ENCODE measurements at regions not wholly inside any gene's neighbourhood (a gene's known extent, or its start where the extent isn't known, plus 50 kb on each side); places are given as distances from the start of the nearest gene placed in this dataset.

GRCh38 chr4:43903456-43903855, 545.2 kb downstream of the KCTD8 start:
- H3K36me3 ChIP-seq (ENCODE audit: control insufficient read depth, insufficient read depth, low read length) = no peaks in the 10 kb centered on the region
- H3K4me3 ChIP-seq (ENCODE audit: low read length) = no peak overlapping the region
- no peaks in the 10 kb centered on the region for H3K4me1 ChIP-seq (ENCODE audit: control insufficient read depth, insufficient read depth, low read length)
- no peak for DNase-seq (ENCODE audit: low read depth, low spot score)
- H3K27ac ChIP-seq (ENCODE audit: low read length) = no peak overlapping the region
- no CpG with 5 or more reads among the region's 4 CpGs for WGBS (ENCODE audit: insufficient coverage, insufficient read length)
- no peaks in the 10 kb centered on the region for H3K9me3 ChIP-seq (ENCODE audit: control insufficient read depth, insufficient read depth, low read length)
- no peaks in the 10 kb centered on the region for H3K27me3 ChIP-seq (ENCODE audit: control insufficient read depth, insufficient read depth, low read length)

- H3K36me3 ChIP-seq (ENCODE audit: control insufficient read depth, insufficient read depth, low read length) = no peaks in the 10 kb centered on the region
- no peaks in the 10 kb centered on the region for H3K9me3 ChIP-seq (ENCODE audit: control insufficient read depth, insufficient read depth, low read length)
- H3K4me3 ChIP-seq (ENCODE audit: low read length) = no peak overlapping the region
- H3K4me1 ChIP-seq (ENCODE audit: control insufficient read depth, insufficient read depth, low read length) = no peaks in the 10 kb centered on the region
- no peak for DNase-seq (ENCODE audit: low read depth, low spot score)
- no peaks in the 10 kb centered on the region for H3K27me3 ChIP-seq (ENCODE audit: control insufficient read depth, insufficient read depth, low read length)
- H3K27ac ChIP-seq (ENCODE audit: low read length) = no peak overlapping the region
- WGBS (ENCODE audit: insufficient coverage, insufficient read length) = no CpG with 5 or more reads among the region's 3 CpGs
These were observed 530.2 kb downstream of the KCTD8 start for GRCh38 chr4:43918377-43918776.

GRCh38 chr4:43932448-43932847, 516.2 kb downstream of the KCTD8 start:
- no peaks in the 10 kb centered on the region for H3K27me3 ChIP-seq (ENCODE audit: control insufficient read depth, insufficient read depth, low read length)
- H3K27ac ChIP-seq (ENCODE audit: low read length) = no peak overlapping the region
- peaks cover 1% of the 10 kb centered on the region; the same call in 1 of the 2 replicates for H3K4me1 ChIP-seq (ENCODE audit: control insufficient read depth, insufficient read depth, low read length)
- H3K36me3 ChIP-seq (ENCODE audit: control insufficient read depth, insufficient read depth, low read length) = no peaks in the 10 kb centered on the region
- WGBS (ENCODE audit: insufficient coverage, insufficient read length) = no CpG with 5 or more reads among the region's 2 CpGs
- no peaks in the 10 kb centered on the region for H3K9me3 ChIP-seq (ENCODE audit: control insufficient read depth, insufficient read depth, low read length)
- DNase-seq (ENCODE audit: low read depth, low spot score) = no peak
- no peak overlapping the region for H3K4me3 ChIP-seq (ENCODE audit: low read length)

DNA sequence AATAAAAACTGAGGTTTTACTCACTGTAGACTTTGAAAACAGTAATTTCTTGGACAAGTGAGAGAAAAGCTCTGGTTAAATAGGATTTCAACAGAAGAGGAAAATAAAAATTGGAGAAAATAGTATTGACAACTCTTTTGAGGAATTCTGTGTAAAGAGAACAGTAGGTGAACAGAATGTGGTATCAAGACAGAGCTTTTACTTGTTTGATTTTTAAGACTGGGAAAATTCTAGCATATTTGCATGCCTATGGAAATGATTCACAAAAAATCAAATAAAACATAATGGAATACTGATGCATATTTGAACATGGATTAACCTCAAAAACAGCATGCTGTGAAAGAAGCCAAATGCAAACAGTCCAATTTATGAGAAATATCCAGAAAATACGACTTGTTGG, 504.6 kb downstream of the KCTD8 start:
- no CpG with 5 or more reads among the region's 1 CpG for WGBS (ENCODE audit: insufficient coverage, insufficient read length)
- no peak for DNase-seq (ENCODE audit: low read depth, low spot score)
- H3K27ac ChIP-seq (ENCODE audit: low read length) = no peak overlapping the region
- no peaks in the 10 kb centered on the region for H3K27me3 ChIP-seq (ENCODE audit: control insufficient read depth, insufficient read depth, low read length)
- no peaks in the 10 kb centered on the region for H3K4me1 ChIP-seq (ENCODE audit: control insufficient read depth, insufficient read depth, low read length)
- H3K4me3 ChIP-seq (ENCODE audit: low read length) = no peak overlapping the region
- no peaks in the 10 kb centered on the region for H3K36me3 ChIP-seq (ENCODE audit: control insufficient read depth, insufficient read depth, low read length)
- no peaks in the 10 kb centered on the region for H3K9me3 ChIP-seq (ENCODE audit: control insufficient read depth, insufficient read depth, low read length)

DNA sequence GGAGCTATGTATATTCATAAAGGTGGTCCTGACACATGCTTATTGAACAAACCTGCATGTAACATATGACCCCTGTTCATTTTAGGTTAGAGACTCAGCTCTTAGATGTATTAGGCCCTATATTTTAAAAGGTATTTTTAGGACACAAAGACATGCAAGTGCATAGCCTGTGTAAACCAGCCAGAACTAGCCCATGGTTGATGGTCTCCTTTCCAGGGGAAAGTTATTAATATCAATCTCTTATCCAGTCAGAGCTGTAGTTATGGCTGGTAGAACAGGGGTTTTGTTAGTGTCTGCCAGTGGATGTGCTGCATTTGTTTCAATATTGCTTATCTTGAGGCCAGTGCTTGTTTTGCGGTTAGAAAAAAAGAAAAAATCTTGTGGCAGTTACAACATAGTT, 488.6 kb downstream of the KCTD8 start:
- no peak for DNase-seq (ENCODE audit: low read depth, low spot score)
- WGBS (ENCODE audit: insufficient coverage, insufficient read length) = no CpG with 5 or more reads among the region's 1 CpG
- no peak overlapping the region for H3K27ac ChIP-seq (ENCODE audit: low read length)
- H3K36me3 ChIP-seq (ENCODE audit: control insufficient read depth, insufficient read depth, low read length) = no peaks in the 10 kb centered on the region
- no peaks in the 10 kb centered on the region for H3K27me3 ChIP-seq (ENCODE audit: control insufficient read depth, insufficient read depth, low read length)
- no peak overlapping the region for H3K4me3 ChIP-seq (ENCODE audit: low read length)
- no peaks in the 10 kb centered on the region for H3K9me3 ChIP-seq (ENCODE audit: control insufficient read depth, insufficient read depth, low read length)
- H3K4me1 ChIP-seq (ENCODE audit: control insufficient read depth, insufficient read depth, low read length) = no peaks in the 10 kb centered on the region

GRCh38 chr4:43968011-43968410, 480.6 kb downstream of the KCTD8 start:
- no peaks in the 10 kb centered on the region for H3K36me3 ChIP-seq (ENCODE audit: control insufficient read depth, insufficient read depth, low read length)
- H3K4me3 ChIP-seq (ENCODE audit: low read length) = no peak overlapping the region
- H3K4me1 ChIP-seq (ENCODE audit: control insufficient read depth, insufficient read depth, low read length) = no peaks in the 10 kb centered on the region
- no peak overlapping the region for H3K27ac ChIP-seq (ENCODE audit: low read length)
- no CpG with 5 or more reads among the region's 9 CpGs for WGBS (ENCODE audit: insufficient coverage, insufficient read length)
- no peaks in the 10 kb centered on the region for H3K9me3 ChIP-seq (ENCODE audit: control insufficient read depth, insufficient read depth, low read length)
- DNase-seq (ENCODE audit: low read depth, low spot score) = no peak
- H3K27me3 ChIP-seq (ENCODE audit: control insufficient read depth, insufficient read depth, low read length) = no peaks in the 10 kb centered on the region

DNA sequence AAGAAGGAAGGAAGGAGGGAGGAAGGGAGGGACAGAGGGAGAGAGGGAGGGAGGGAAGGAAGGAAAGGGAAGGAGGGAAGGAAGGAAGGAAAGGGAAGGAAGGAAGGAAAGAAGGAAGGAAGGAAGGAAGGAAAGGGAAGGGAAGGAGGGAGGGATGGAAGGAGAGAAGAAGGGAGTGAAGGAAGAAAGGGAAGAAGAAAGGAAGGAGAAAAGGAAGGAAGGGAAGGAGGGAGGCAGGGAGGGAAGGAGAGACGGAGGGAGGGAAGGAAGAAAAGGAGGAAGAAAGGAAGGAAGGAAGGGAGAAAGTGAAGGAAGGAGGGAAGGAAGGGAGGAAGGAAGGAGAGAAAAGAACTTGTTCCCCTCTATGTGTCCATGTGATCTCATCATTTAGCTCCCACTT, 465.0 kb downstream of the KCTD8 start:
- Histone ChIP-seq H3K9me3 (ENCODE audit: control insufficient read depth, insufficient read depth, low read length) (no peaks in the 10 kb centered on the region), H3K4me3 (ENCODE audit: low read length) (no peak overlapping the region), H3K36me3 (ENCODE audit: control insufficient read depth, insufficient read depth, low read length) (no peaks in the 10 kb centered on the region), H3K4me1 (ENCODE audit: control insufficient read depth, insufficient read depth, low read length) (no peaks in the 10 kb centered on the region), H3K27me3 (ENCODE audit: control insufficient read depth, insufficient read depth, low read length) (no peaks in the 10 kb centered on the region), H3K27ac (ENCODE audit: low read length) (no peak overlapping the region)
- no CpG with 5 or more reads among the region's 1 CpG for WGBS (ENCODE audit: insufficient coverage, insufficient read length)
- no peak for DNase-seq (ENCODE audit: low read depth, low spot score)

DNA sequence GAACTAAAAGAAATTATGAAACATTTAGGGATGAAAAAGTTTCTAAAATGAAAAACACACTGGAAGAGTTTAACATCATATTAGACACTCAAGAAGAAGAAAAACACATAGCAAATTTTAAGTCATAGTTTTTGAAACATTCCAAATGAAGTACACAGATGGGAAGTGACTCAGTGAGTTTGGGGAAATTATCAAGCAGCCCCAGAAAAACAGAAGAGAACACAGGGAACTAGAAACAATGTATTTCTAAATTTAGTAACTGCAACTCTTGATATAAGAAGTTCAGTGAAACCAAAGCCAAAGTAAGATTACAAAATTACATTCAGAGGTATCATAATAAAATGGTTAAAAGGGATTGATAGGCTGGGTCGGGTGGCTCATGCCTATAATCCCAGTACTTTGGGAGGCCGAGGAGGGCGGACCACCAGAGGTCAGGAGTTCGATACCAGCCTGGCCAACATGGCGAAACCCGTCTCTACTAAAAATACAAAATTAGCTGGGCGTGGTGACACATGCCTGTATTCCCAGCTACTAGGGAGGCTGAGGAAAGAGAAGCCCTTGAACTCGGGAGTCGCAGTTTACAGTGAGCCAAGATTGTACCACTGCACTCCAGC, 461.2 kb downstream of the KCTD8 start:
- DNase-seq (ENCODE audit: low read depth, low spot score) = no peak
- H3K4me1 ChIP-seq (ENCODE audit: control insufficient read depth, insufficient read depth, low read length) = no peaks in the 10 kb centered on the region
- no peak overlapping the region for H3K27ac ChIP-seq (ENCODE audit: low read length)
- WGBS (ENCODE audit: insufficient coverage, insufficient read length) = no CpG with 5 or more reads among the region's 9 CpGs
- H3K27me3 ChIP-seq (ENCODE audit: control insufficient read depth, insufficient read depth, low read length) = no peaks in the 10 kb centered on the region
- H3K4me3 ChIP-seq (ENCODE audit: low read length) = no peak overlapping the region
- H3K9me3 ChIP-seq (ENCODE audit: control insufficient read depth, insufficient read depth, low read length) = no peaks in the 10 kb centered on the region
- H3K36me3 ChIP-seq (ENCODE audit: control insufficient read depth, insufficient read depth, low read length) = no peaks in the 10 kb centered on the region

- Histone ChIP-seq H3K4me1 (ENCODE audit: control insufficient read depth, insufficient read depth, low read length) (no peaks in the 10 kb centered on the region), H3K27ac (ENCODE audit: low read length) (no peak overlapping the region), H3K9me3 (ENCODE audit: control insufficient read depth, insufficient read depth, low read length) (no peaks in the 10 kb centered on the region), H3K4me3 (ENCODE audit: low read length) (no peak overlapping the region), H3K36me3 (ENCODE audit: control insufficient read depth, insufficient read depth, low read length) (no peaks in the 10 kb centered on the region), H3K27me3 (ENCODE audit: control insufficient read depth, insufficient read depth, low read length) (no peaks in the 10 kb centered on the region)
- no peak for DNase-seq (ENCODE audit: low read depth, low spot score)
- no CpG with 5 or more reads among the region's 7 CpGs for WGBS (ENCODE audit: insufficient coverage, insufficient read length)
These were observed 458.1 kb downstream of the KCTD8 start for GRCh38 chr4:43990551-43990950.

GRCh38 chr4:43990963-43991362, 457.6 kb downstream of the KCTD8 start:
- Histone ChIP-seq H3K4me1 (ENCODE audit: control insufficient read depth, insufficient read depth, low read length) (no peaks in the 10 kb centered on the region), H3K27ac (ENCODE audit: low read length) (no peak overlapping the region), H3K4me3 (ENCODE audit: low read length) (no peak overlapping the region), H3K9me3 (ENCODE audit: control insufficient read depth, insufficient read depth, low read length) (no peaks in the 10 kb centered on the region), H3K27me3 (ENCODE audit: control insufficient read depth, insufficient read depth, low read length) (no peaks in the 10 kb centered on the region), H3K36me3 (ENCODE audit: control insufficient read depth, insufficient read depth, low read length) (no peaks in the 10 kb centered on the region)
- DNase-seq (ENCODE audit: low read depth, low spot score) = no peak
- WGBS (ENCODE audit: insufficient coverage, insufficient read length) = no CpG with 5 or more reads among the region's 3 CpGs

DNA sequence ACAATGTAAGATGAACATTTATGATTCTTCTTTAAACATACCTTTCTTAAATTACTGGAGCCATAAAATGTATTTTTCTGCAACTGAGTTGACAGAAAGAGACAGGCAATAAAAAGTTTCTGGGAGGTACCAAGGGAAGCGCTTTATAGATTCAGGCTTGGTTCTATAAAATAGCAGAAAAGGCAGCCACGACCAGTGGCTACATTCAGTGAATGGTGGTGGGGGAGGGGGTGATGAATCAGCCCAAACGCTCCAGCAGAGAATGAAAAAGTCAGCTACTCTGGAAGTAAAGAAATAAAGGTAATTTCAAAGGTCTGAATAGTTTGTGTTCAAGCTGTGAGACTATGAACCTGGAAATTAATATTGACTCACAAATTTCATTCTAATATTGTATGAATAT, 456.1 kb downstream of the KCTD8 start:
- no CpG with 5 or more reads among the region's 3 CpGs for WGBS (ENCODE audit: insufficient coverage, insufficient read length)
- DNase-seq (ENCODE audit: low read depth, low spot score) = no peak
- H3K9me3 ChIP-seq (ENCODE audit: control insufficient read depth, insufficient read depth, low read length) = no peaks in the 10 kb centered on the region
- H3K27ac ChIP-seq (ENCODE audit: low read length) = no peak overlapping the region
- no peaks in the 10 kb centered on the region for H3K4me1 ChIP-seq (ENCODE audit: control insufficient read depth, insufficient read depth, low read length)
- no peaks in the 10 kb centered on the region for H3K27me3 ChIP-seq (ENCODE audit: control insufficient read depth, insufficient read depth, low read length)
- no peaks in the 10 kb centered on the region for H3K36me3 ChIP-seq (ENCODE audit: control insufficient read depth, insufficient read depth, low read length)
- no peak overlapping the region for H3K4me3 ChIP-seq (ENCODE audit: low read length)
